Muscle layer of duodenum (tissue), 2 donors: ENCODE measurements at regions not wholly inside any gene's neighbourhood (a gene's known extent, or its start where the extent isn't known, plus 50 kb on each side); places are given as distances from the start of the nearest gene placed in this dataset.

Source experiments
- H3K27ac ChIP-seq: one replicate; pipeline ENCODE4 v1.7.0; 2013; ENCODE audit warnings: mild to moderate bottlenecking, low read length
- H3K27me3 ChIP-seq: one replicate; pipeline ENCODE4 v1.7.0; 2013; ENCODE audit warnings: low read depth, mild to moderate bottlenecking, control low read depth, low read length
- H3K36me3 ChIP-seq, 2 donors: one replicate each; pipeline ENCODE4 v1.7.0; 2013; ENCODE audit warnings: low read length in 2 of 2, control low read depth in 1 of 2, mild to moderate bottlenecking in 1 of 2; ENCODE audit not compliant: insufficient read depth in 2 of 2, control insufficient read depth in 1 of 2
- H3K4me1 ChIP-seq, 2 donors: one replicate each; pipeline ENCODE4 v1.7.0; 2013; ENCODE audit warnings: low read length in 2 of 2, mild to moderate bottlenecking in 2 of 2, control low read depth in 1 of 2, moderate library complexity in 1 of 2; ENCODE audit not compliant: insufficient read depth in 2 of 2, control insufficient read depth in 1 of 2
- H3K4me3 ChIP-seq, 2 donors: one replicate each; pipeline ENCODE4 v1.7.0; 2013; ENCODE audit warnings: low read length in 2 of 2, low read depth in 1 of 2, mild to moderate bottlenecking in 1 of 2
- H3K9me3 ChIP-seq, 2 donors: one replicate each; pipeline ENCODE4 v1.7.0; 2013; ENCODE audit warnings: low read length in 2 of 2, control low read depth in 1 of 2, mild to moderate bottlenecking in 1 of 2; ENCODE audit not compliant: control insufficient read depth in 1 of 2
- donor health status: healthy.

DNA sequence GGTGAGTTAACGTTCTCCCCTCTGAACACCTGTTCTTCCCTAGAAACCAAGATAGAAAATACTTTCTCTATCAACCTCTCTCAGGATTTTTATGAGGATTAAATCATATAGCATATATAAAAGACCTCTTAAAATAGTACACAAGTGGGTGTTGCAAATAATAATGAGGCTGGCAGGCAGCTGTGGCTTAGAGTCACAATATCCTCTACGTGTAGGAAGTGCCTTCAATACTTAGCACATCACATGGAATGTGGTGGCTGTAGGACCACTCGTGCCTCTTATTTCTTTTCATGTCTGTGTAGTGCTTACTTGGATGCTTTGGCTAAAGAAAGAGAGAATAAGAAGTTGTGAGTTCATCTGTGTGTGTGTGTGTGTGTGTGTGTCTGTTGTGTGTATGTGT lies 96.3 kb downstream of the PRLHR start:
- H3K27me3 ChIP-seq, result no peaks in the 10 kb centered on the region
- H3K36me3 ChIP-seq, result no peaks in the 10 kb centered on the region
- no peaks in the 10 kb centered on the region for H3K4me1 ChIP-seq
- no peak overlapping the region for H3K4me3 ChIP-seq
- no peak overlapping the region for H3K27ac ChIP-seq
- H3K9me3 ChIP-seq, result no peaks in the 10 kb centered on the region

DNA sequence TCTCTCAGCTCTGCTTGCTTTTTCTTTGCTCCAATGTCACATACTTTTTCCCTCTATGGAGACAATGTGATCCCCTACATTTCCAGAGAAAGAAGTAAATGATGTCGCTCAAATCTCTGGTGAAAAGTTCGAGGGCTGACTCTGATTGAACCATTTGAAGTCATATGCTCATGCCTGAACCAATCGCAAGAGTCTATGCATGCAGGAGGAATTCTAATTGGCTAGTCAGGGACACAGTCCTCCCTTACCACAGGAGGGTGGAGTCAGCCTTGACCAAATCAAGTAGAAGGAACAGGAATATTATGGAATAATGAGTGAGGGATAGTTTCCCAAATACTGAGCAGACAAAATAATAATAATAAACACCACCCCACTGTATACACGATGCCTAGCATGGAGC lies 96.8 kb downstream of the PRLHR start:
- no peaks in the 10 kb centered on the region for H3K4me1 ChIP-seq
- H3K27ac ChIP-seq, result no peak overlapping the region
- H3K9me3 ChIP-seq, result no peaks in the 10 kb centered on the region
- H3K4me3 ChIP-seq, result no peak overlapping the region
- H3K27me3 ChIP-seq, result no peaks in the 10 kb centered on the region
- H3K36me3 ChIP-seq, result no peaks in the 10 kb centered on the region

DNA sequence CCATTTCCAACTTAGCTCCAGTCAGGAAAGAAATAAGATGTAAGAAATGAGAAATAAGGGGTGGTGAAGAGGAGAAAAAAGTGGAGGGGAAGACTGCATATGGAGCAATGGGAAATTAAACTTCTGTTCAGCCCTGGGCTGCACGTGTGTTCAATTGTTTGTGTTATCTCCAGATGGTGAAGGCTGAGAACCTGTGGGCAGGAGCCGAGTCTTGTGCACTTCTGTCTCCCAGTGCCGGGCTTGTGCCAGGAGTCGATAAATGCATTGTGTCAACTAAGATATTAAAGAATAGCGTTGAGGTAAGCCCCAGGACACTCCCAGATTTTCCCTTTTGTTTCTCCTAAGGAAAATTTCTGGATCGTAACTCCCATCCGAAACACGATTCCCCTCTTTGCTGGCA lies 98.2 kb downstream of the PRLHR start:
- no peak overlapping the region for H3K4me3 ChIP-seq
- H3K4me1 ChIP-seq, result no peaks in the 10 kb centered on the region
- H3K36me3 ChIP-seq, result no peaks in the 10 kb centered on the region
- H3K27ac ChIP-seq, result no peak overlapping the region
- H3K9me3 ChIP-seq, result no peaks in the 10 kb centered on the region
- no peaks in the 10 kb centered on the region for H3K27me3 ChIP-seq

DNA sequence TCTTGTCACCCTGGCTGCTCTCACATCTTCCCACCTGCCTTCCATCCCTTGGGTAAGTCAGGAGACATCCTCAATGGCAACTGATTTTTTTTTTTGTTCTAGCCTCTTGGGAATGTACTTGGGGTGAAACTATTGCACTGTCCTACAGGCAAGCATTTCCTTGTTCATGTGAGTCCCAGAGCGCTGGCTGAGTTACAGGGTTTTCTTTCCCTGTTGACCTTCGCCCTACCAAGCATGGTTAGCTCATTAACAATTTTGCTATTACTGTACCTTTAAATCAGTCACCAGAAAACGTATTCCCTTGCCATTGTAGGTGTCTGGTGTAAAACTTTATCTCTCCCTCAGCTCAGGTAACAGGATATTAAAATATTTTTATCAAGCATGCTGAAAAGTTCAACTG lies 98.9 kb downstream of the PRLHR start:
- Histone ChIP-seq H3K27ac (no peak overlapping the region), H3K36me3 (no peaks in the 10 kb centered on the region), H3K4me3 (no peak overlapping the region), H3K27me3 (no peaks in the 10 kb centered on the region), H3K9me3 (no peaks in the 10 kb centered on the region), H3K4me1 (no peaks in the 10 kb centered on the region)

DNA sequence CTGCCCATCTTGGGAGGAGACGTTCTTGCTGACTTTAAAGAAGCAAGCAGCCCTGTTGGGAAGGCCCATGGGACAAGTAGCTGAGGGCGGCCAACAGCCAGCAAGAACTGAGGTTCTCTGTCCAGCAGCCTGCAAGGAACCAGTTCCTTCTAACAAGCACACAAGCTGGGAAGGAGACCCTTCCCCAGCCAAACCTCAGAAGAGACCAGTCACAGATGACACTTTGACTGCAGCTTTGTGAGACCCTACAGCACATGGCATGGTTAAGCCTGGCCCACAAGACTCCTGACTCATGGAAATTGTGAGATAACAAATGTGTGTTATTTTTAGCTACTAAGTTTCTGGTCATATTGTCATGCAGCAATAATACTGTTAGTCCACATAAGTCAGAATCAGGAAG lies 99.9 kb downstream of the PRLHR start:
- Histone ChIP-seq H3K36me3 (no peaks in the 10 kb centered on the region), H3K27ac (no peak overlapping the region), H3K4me3 (no peak overlapping the region), H3K27me3 (no peaks in the 10 kb centered on the region), H3K4me1 (no peaks in the 10 kb centered on the region), H3K9me3 (no peaks in the 10 kb centered on the region)

DNA sequence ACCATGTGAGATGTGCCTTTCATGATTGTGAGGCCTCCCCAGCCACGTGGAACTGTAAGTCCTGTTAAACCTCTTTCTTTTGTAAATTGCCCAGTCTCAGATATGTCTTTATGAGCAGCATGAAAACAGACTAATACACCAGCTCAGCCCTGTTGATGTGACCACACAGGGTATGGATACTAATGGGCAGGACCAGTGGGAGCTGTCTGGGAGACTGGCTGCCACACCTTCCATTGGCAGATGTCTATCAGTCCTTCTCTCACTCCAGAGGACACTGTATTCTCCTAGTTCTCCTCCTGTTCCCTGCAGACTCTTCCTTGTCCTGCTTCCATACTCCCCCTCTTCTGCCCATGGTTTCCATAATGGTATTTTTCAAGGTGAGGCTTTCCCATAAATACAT lies 104.4 kb downstream of the PRLHR start:
- Histone ChIP-seq H3K36me3 (no peaks in the 10 kb centered on the region), H3K27ac (no peak overlapping the region), H3K4me3 (no peak overlapping the region), H3K4me1 (no peaks in the 10 kb centered on the region), H3K9me3 (no peaks in the 10 kb centered on the region), H3K27me3 (no peaks in the 10 kb centered on the region)

DNA sequence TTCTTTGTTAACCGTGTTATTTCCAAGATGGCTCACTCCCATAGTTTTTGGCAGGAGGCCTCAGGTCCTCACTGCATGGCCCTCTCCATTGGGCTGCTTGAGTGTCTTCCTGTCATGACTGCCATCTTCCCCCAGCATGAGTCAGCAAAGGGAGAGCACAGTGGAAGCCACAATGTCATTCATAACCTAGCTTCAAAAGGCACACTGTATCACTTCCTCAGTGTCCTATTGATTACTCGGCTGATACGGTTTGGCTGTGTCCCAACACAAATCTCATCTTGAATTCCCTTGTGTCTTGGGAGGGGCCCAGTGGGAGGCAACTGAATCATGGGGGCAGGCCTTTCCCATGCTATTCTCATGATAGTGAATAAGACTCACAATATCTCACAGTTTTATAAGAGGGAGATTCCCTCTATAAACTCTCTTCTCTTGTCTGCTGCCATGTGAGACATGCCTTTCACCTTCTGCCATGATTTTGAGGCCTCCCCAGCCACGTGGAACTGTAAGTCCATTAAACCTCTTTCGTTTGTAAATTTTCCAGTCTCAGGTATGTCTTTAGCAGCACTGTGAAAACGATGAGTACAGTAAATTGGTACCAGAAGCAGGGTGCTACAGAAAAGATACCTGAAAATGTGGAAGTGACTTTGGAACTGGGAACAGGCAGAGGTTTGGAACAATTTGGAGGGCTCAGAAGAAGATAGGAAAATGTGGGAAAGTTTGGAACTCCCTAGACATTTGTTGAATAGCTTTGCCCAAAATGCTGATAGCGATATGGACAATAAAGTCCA lies 106.5 kb downstream of the PRLHR start:
- Histone ChIP-seq H3K27me3 (no peaks in the 10 kb centered on the region), H3K4me3 (no peak overlapping the region), H3K9me3 (no peaks in the 10 kb centered on the region), H3K4me1 (no peaks in the 10 kb centered on the region), H3K27ac (no peak overlapping the region), H3K36me3 (no peaks in the 10 kb centered on the region)

DNA sequence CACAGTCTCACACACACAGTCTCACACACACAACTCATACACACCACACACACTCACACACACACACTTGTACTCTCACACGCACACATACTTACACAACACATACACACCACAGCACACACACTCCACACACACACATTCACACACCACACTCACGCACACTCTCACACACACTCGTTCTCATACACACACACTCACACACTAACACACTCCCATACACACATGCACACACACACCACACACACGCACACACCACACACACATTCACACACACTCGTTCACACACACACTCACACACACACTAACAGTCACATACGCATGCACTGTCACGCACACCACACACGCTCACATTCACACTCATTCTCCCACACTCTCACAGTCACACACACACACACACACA lies 109.8 kb downstream of the PRLHR start:
- Histone ChIP-seq H3K4me1 (no peaks in the 10 kb centered on the region), H3K36me3 (no peaks in the 10 kb centered on the region)

DNA sequence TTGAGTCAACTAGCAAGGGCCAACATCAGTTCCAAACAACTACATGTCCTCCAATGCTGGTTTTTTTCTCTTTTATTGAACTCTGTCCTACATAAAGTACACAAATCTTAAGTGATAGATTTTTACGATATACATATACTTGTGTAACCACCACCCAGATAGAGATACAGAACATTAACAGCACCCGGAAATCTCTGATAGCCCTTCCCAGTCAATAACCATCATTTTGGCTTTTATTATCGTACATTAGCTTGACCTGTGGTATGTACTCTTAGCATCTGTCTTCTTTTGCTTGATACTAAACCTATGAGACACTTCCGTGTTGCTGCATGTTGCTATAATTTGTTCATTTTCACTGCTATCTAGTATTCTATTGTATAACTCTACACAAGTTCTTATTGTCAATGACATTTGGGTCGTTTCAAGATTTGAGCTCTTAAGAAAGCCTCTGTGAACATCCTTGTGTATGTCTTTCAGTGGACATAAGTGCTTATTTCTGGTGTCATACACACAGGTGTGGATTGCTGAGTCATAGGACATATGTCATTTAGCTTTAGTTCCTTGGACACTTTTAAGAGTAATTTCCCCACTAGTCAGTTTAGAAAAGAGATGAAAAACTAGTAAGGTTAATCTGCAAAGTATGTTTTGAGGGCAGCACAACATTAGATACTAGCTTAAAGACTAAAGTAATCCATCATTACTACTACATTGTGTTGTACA lies 111.1 kb downstream of the PRLHR start:
- H3K36me3 ChIP-seq, result no peaks in the 10 kb centered on the region
- no peak overlapping the region for H3K4me3 ChIP-seq
- no peaks in the 10 kb centered on the region for H3K27me3 ChIP-seq
- H3K4me1 ChIP-seq, result no peaks in the 10 kb centered on the region
- no peak overlapping the region for H3K27ac ChIP-seq
- no peaks in the 10 kb centered on the region for H3K9me3 ChIP-seq

More for the DNA sequence above, 109.8 kb downstream of the PRLHR start:
- Histone ChIP-seq H3K4me3 (no peak overlapping the region), H3K27ac (no peak overlapping the region), H3K27me3 (no peaks in the 10 kb centered on the region), H3K9me3 (no peaks in the 10 kb centered on the region)

DNA sequence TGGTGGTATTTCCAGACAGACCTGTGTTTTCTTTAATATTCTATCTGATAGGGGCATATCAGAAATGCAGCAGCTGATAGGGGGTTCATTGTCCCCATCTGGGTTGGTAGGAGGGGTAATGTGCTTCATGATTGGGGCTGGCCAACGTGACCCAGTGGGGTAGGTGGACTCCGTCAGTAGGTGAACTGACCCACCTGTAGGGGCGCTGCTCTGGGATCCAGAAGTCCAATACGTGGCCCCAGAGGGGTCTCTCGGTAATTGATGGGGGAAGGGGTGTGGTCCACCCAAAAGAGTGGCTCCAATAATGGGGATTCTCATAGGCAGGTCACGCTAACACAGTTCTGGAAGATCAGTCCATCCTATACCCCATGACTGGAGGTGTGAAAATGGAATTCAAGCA lies 112.0 kb downstream of the PRLHR start:
- Histone ChIP-seq H3K27me3 (no peaks in the 10 kb centered on the region), H3K4me3 (no peak overlapping the region), H3K27ac (no peak overlapping the region), H3K9me3 (no peaks in the 10 kb centered on the region), H3K4me1 (no peaks in the 10 kb centered on the region), H3K36me3 (no peaks in the 10 kb centered on the region)

DNA sequence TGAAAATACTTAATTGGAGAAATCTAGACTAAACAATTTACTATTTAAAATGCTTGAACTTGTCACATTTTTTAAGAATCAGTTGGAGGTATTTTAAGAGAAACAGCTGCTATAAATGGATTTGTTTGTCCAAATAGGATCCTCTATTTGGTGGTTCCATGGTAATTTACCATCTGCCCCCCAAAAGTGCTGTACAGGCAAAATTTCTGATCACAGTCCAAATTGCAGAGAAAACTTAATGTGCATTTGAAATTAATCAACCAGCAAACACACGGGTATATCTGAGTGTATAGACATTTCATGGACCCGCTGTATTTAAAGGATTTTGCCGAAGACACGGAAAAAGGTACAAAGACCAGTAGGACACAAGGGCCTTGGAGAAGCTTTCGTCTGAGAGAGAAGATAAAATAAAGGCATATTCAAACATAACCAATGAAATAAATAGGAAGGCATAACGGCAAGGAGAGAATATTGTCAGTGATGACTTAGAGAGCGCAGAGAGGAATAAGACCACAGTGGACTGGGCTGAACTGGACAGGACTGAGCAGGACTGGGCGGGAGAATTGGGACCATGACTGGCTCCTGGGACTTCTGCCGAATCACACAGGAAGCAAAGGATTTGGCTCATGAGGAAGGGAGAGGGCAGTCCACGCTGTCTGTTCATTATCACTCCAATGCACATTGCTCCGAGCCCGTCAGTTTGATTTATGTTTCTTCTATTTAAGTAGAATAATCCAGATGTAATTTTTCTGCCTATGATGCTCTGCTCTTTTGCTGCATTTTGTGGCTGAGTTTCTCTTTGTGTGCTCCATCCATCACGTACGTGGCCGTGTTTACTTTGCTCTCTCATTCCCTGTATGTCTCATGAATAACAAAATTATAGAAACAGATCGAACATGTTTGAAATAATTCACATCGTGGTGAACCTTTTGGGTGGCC lies 112.8 kb downstream of the PRLHR start:
- no peaks in the 10 kb centered on the region for H3K36me3 ChIP-seq
- no peak overlapping the region for H3K27ac ChIP-seq
- H3K4me3 ChIP-seq, result no peak overlapping the region
- H3K4me1 ChIP-seq, result no peaks in the 10 kb centered on the region
- no peaks in the 10 kb centered on the region for H3K27me3 ChIP-seq
- no peaks in the 10 kb centered on the region for H3K9me3 ChIP-seq
